Brain microvascular endothelial cell (primary cell): ENCODE measurements at regions not wholly inside any gene's neighbourhood (a gene's known extent, or its start where the extent isn't known, plus 50 kb on each side); places are given as distances from the start of the nearest gene placed in this dataset.

ENCODE experiments used
- DNase-seq: peaks from one replicate; pipeline ENCODE4 v3.0.0-alpha.2; 2020
- H3K27ac ChIP-seq: fragments of 250-450 bp; sonication (Bioruptor Pico); 2 replicates; pipeline ENCODE4 v1.5.1; 2020; ENCODE audit warnings: mild to moderate bottlenecking, moderate library complexity
- H3K27me3 ChIP-seq: fragments of 250-450 bp; sonication (Bioruptor Pico); replicated peaks from 2 replicates; pipeline ENCODE4 v1.5.1; 2020; ENCODE audit warnings: mild to moderate bottlenecking
- H3K36me3 ChIP-seq: fragments of 250-450 bp; sonication (Bioruptor Pico); replicated peaks from 2 replicates; pipeline ENCODE4 v1.5.1; 2020; ENCODE audit warnings: mild to moderate bottlenecking
- H3K4me3 ChIP-seq: 2 replicates; pipeline ENCODE4 v1.5.1; 2011; ENCODE audit warnings: low read depth, mild to moderate bottlenecking, control low read depth, low read length, moderate library complexity
- in situ Hi-C: cut with HindIII; loops from 2 replicates; pipeline ENCODE4 v1.10.0; 2017; ENCODE audit warnings: low sequenced_read_pairs, low pct_ligation_motif_present
- TF ChIP-seq, protein P1 (sequence below): IDR thresholded peaks from 2 replicates; pipeline ENCODE4 v1.5.1; 2011; ENCODE audit warnings: low read depth, mild to moderate bottlenecking, moderate library complexity, low read length, control low read depth, inconsistent platforms; ENCODE audit errors: missing control alignments

GRCh38 chr1:199551967-199552565 lies 475.4 kb upstream of the NR5A2 start:
- TF ChIP-seq, protein P1, sequence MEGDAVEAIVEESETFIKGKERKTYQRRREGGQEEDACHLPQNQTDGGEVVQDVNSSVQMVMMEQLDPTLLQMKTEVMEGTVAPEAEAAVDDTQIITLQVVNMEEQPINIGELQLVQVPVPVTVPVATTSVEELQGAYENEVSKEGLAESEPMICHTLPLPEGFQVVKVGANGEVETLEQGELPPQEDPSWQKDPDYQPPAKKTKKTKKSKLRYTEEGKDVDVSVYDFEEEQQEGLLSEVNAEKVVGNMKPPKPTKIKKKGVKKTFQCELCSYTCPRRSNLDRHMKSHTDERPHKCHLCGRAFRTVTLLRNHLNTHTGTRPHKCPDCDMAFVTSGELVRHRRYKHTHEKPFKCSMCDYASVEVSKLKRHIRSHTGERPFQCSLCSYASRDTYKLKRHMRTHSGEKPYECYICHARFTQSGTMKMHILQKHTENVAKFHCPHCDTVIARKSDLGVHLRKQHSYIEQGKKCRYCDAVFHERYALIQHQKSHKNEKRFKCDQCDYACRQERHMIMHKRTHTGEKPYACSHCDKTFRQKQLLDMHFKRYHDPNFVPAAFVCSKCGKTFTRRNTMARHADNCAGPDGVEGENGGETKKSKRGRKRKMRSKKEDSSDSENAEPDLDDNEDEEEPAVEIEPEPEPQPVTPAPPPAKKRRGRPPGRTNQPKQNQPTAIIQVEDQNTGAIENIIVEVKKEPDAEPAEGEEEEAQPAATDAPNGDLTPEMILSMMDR, result peak; percentile 78
- no peaks in the 10 kb centered on the region for H3K27me3 ChIP-seq
- no peak overlapping the region for H3K4me3 ChIP-seq
- no peak overlapping the region for H3K27ac ChIP-seq
- in situ Hi-C loops, result no loop called here
- H3K36me3 ChIP-seq, result no peaks in the 10 kb centered on the region
- DNase-seq, result peak; percentile 48

GRCh38 chr1:199553104-199553503 lies 474.4 kb upstream of the NR5A2 start:
- in situ Hi-C loops, result no loop called here
- no peaks in the 10 kb centered on the region for H3K27me3 ChIP-seq
- H3K27ac ChIP-seq, result no peak overlapping the region
- TF ChIP-seq, protein P1, result no peak
- no peak overlapping the region for H3K4me3 ChIP-seq
- no peaks in the 10 kb centered on the region for H3K36me3 ChIP-seq
- no peak for DNase-seq

GRCh38 chr1:199561334-199561733 lies 466.2 kb upstream of the NR5A2 start:
- TF ChIP-seq, protein P1, result no peak
- Histone ChIP-seq H3K27ac (no peak overlapping the region), H3K4me3 (no peak overlapping the region), H3K36me3 (no peaks in the 10 kb centered on the region), H3K27me3 (no peaks in the 10 kb centered on the region)
- DNase-seq, result no peak
- in situ Hi-C loops, result no loop called here

- Histone ChIP-seq H3K27me3 (no peaks in the 10 kb centered on the region), H3K4me3 (no peak overlapping the region), H3K27ac (no peak overlapping the region), H3K36me3 (no peaks in the 10 kb centered on the region)
- no peak for DNase-seq
- TF ChIP-seq, protein P1, result no peak
- in situ Hi-C loops, result no loop called here
Measured at GRCh38 chr1:199573047-199573446, 454.5 kb upstream of the NR5A2 start.

- Histone ChIP-seq H3K27ac (no peak overlapping the region), H3K27me3 (no peaks in the 10 kb centered on the region), H3K36me3 (no peaks in the 10 kb centered on the region), H3K4me3 (no peak overlapping the region)
- TF ChIP-seq, protein P1, result no peak
- in situ Hi-C loops, result no loop called here
- no peak for DNase-seq
Measured at GRCh38 chr1:199574950-199575349, 452.6 kb upstream of the NR5A2 start.

- DNase-seq, result no peak
- no peaks in the 10 kb centered on the region for H3K36me3 ChIP-seq
- H3K4me3 ChIP-seq, result no peak overlapping the region
- in situ Hi-C loops, result no loop called here
- no peak overlapping the region for H3K27ac ChIP-seq
- H3K27me3 ChIP-seq, result no peaks in the 10 kb centered on the region
- TF ChIP-seq, protein P1, result no peak
Measured at GRCh38 chr1:199580300-199580699, 447.2 kb upstream of the NR5A2 start.
